H1 (cell line): ENCODE measurements at regions not wholly inside any gene's neighbourhood (a gene's known extent, or its start where the extent isn't known, plus 50 kb on each side); places are given as distances from the start of the nearest gene placed in this dataset.

Source experiments
- TAF1 ChIP-seq: IDR thresholded peaks from 2 replicates; pipeline ENCODE4 v1.6.1; 2011; ENCODE audit warnings: mild to moderate bottlenecking, low read depth, low read length
- USF2 ChIP-seq: IDR thresholded peaks from 2 replicates; pipeline ENCODE4 v1.6.1; 2011; ENCODE audit warnings: low read length, improper control_type of control experiment

GRCh38 chr2:81084101-81084500 lies 779.5 kb upstream of the LRRTM1 start (continued):
- TF ChIP-seq TAF1 (no peak), USF2 (no peak)
